Effector memory CD8-positive, alpha-beta T cell (primary cell): ENCODE measurements at regions not wholly inside any gene's neighbourhood (a gene's known extent, or its start where the extent isn't known, plus 50 kb on each side); places are given as distances from the start of the nearest gene placed in this dataset.

Source experiments
- ATAC-seq: fragments of 150-1000 bp; cut with Tn5 transposase; replicated peaks from 2 replicates; pipeline ENCODE4 v1.10.0; 2021; ENCODE audit warnings: mild to moderate bottlenecking, moderate library complexity
- DNase-seq, 3 experiments: peaks; one replicate each; pipeline ENCODE4 v3.0.0; 2021
- H3K27ac Mint-ChIP-seq, 2 donors: one replicate each; pipeline ENCODE4 v1.8.0; 2022; ENCODE audit warnings: mild to moderate bottlenecking in 2 of 2, mixed read lengths in 2 of 2, moderate library complexity in 2 of 2
- H3K27me3 Mint-ChIP-seq, 2 donors: one replicate each; pipeline ENCODE4 v1.8.0; 2022; ENCODE audit warnings: mixed read lengths in 2 of 2
- H3K36me3 Mint-ChIP-seq: one replicate; pipeline ENCODE4 v1.8.0; 2022; ENCODE audit warnings: mild to moderate bottlenecking, moderate library complexity, mixed read lengths; ENCODE audit not compliant: insufficient read depth
- H3K4me1 Mint-ChIP-seq, 2 donors: one replicate each; pipeline ENCODE4 v1.8.0; 2022; ENCODE audit warnings: low read depth in 2 of 2, mixed read lengths in 2 of 2
- H3K4me3 Mint-ChIP-seq, 2 donors: one replicate each; pipeline ENCODE4 v1.8.0; 2022; ENCODE audit warnings: mild to moderate bottlenecking in 2 of 2, mixed read lengths in 2 of 2, moderate library complexity in 2 of 2
- H3K9me3 Mint-ChIP-seq, 2 donors: one replicate each; pipeline ENCODE4 v1.8.0; 2022; ENCODE audit warnings: mixed read lengths in 2 of 2

GRCh38 chr5:24963611-24964010 lies 318.8 kb upstream of the CDH10 start:
- Mint-ChIP-seq H3K27ac (no peak overlapping the region), H3K4me1 (no peaks in the 10 kb centered on the region), H3K9me3 (peaks cover 0 to 7% of the 10 kb centered on the region in 2 donors), H3K4me3 (no peak overlapping the region), H3K27me3 (no peaks in the 10 kb centered on the region), H3K36me3 (no peaks in the 10 kb centered on the region)
- ATAC-seq: no peak
- no peak for DNase-seq

- no peaks in the 10 kb centered on the region for H3K27me3 Mint-ChIP-seq
- no peak overlapping the region for H3K27ac Mint-ChIP-seq
- no peaks in the 10 kb centered on the region for H3K36me3 Mint-ChIP-seq
- H3K4me1 Mint-ChIP-seq: no peaks in the 10 kb centered on the region
- peaks cover 7 to 10% of the 10 kb centered on the region in 2 donors for H3K9me3 Mint-ChIP-seq
- ATAC-seq (no peak), DNase-seq (no peak)
- no peak overlapping the region for H3K4me3 Mint-ChIP-seq
Measured at GRCh38 chr5:24923400-24923799, 278.6 kb upstream of the CDH10 start.

GRCh38 chr5:24918676-24919075 lies 273.9 kb upstream of the CDH10 start:
- Mint-ChIP-seq H3K36me3 (no peaks in the 10 kb centered on the region), H3K27me3 (no peaks in the 10 kb centered on the region), H3K4me3 (no peak overlapping the region), H3K27ac (no peak overlapping the region), H3K4me1 (no peaks in the 10 kb centered on the region), H3K9me3 (peaks cover 7 to 10% of the 10 kb centered on the region in 2 donors)
- no peak for ATAC-seq
- DNase-seq: no peak

- H3K36me3 Mint-ChIP-seq: no peaks in the 10 kb centered on the region
- H3K27me3 Mint-ChIP-seq: no peaks in the 10 kb centered on the region
Measured at GRCh38 chr5:24916863-24917262, 272.1 kb upstream of the CDH10 start.

GRCh38 chr5:24909210-24909609 lies 264.4 kb upstream of the CDH10 start:
- H3K27me3 Mint-ChIP-seq: no peaks in the 10 kb centered on the region
- no peak for ATAC-seq

More at GRCh38 chr5:24916863-24917262, 272.1 kb upstream of the CDH10 start:
- Mint-ChIP-seq H3K4me3 (no peak overlapping the region), H3K4me1 (no peaks in the 10 kb centered on the region), H3K27ac (no peak overlapping the region), H3K9me3 (peaks cover 7 to 10% of the 10 kb centered on the region in 2 donors)
- no peak for DNase-seq
- ATAC-seq: no peak

GRCh38 chr5:24906689-24907088 lies 261.9 kb upstream of the CDH10 start:
- H3K4me3 Mint-ChIP-seq: no peak overlapping the region
- H3K27ac Mint-ChIP-seq: no peak overlapping the region
- no peaks in the 10 kb centered on the region for H3K36me3 Mint-ChIP-seq
- ATAC-seq: no peak
- H3K27me3 Mint-ChIP-seq: no peaks in the 10 kb centered on the region
- peaks cover 2 to 12% of the 10 kb centered on the region in 2 donors for H3K9me3 Mint-ChIP-seq
- no peaks in the 10 kb centered on the region for H3K4me1 Mint-ChIP-seq
- DNase-seq: no peak

More at GRCh38 chr5:24909210-24909609, 264.4 kb upstream of the CDH10 start:
- H3K9me3 Mint-ChIP-seq: peaks cover 2 to 12% of the 10 kb centered on the region in 2 donors
- no peaks in the 10 kb centered on the region for H3K36me3 Mint-ChIP-seq
- no peak for DNase-seq
- no peak overlapping the region for H3K4me3 Mint-ChIP-seq
- H3K4me1 Mint-ChIP-seq: no peaks in the 10 kb centered on the region
- no peak overlapping the region for H3K27ac Mint-ChIP-seq

GRCh38 chr5:24904981-24905517 lies 260.3 kb upstream of the CDH10 start:
- Mint-ChIP-seq H3K36me3 (no peaks in the 10 kb centered on the region), H3K9me3 (peaks cover 5 to 12% of the 10 kb centered on the region in 2 donors), H3K27me3 (no peaks in the 10 kb centered on the region), H3K27ac (no peak overlapping the region), H3K4me1 (no peaks in the 10 kb centered on the region), H3K4me3 (no peak overlapping the region)
- DNase-seq: no peak
- ATAC-seq: no peak

GRCh38 chr5:24899180-24899579 lies 254.4 kb upstream of the CDH10 start:
- H3K4me3 Mint-ChIP-seq: no peak overlapping the region
- no peaks in the 10 kb centered on the region for H3K27me3 Mint-ChIP-seq
- H3K36me3 Mint-ChIP-seq: no peaks in the 10 kb centered on the region
- H3K27ac Mint-ChIP-seq: no peak overlapping the region
- ATAC-seq (no peak), DNase-seq (no peak)
- peaks cover 0 to 9% of the 10 kb centered on the region in 2 donors for H3K9me3 Mint-ChIP-seq
- no peaks in the 10 kb centered on the region for H3K4me1 Mint-ChIP-seq

DNA sequence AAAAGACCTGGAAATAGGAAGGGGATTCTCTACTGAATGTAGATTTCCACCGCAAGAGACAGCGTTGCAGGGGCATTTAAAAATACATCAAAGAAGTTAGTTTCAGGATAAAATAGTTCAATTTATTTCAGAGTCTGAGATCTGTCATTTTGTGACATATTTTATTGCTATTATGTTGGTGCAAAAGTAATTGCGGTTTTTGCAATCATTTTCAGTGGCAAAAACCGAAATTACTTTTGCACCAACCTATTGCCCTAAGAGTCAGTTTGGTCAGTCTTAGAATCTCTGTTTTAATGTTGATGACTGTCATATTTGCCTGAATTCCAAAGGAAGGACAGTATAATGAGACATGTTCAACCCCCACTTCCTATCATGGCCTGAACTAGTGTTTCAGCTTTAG lies 219.5 kb upstream of the CDH10 start:
- Mint-ChIP-seq H3K27ac (no peak overlapping the region), H3K4me3 (no peak overlapping the region), H3K9me3 (no peaks in the 10 kb centered on the region), H3K27me3 (no peaks in the 10 kb centered on the region), H3K4me1 (no peaks in the 10 kb centered on the region), H3K36me3 (no peaks in the 10 kb centered on the region)
- ATAC-seq (no peak), DNase-seq (no peak)

GRCh38 chr5:24862117-24862516 lies 217.3 kb upstream of the CDH10 start:
- H3K36me3 Mint-ChIP-seq: no peaks in the 10 kb centered on the region
- no peaks in the 10 kb centered on the region for H3K27me3 Mint-ChIP-seq
- no peak overlapping the region for H3K27ac Mint-ChIP-seq
- H3K9me3 Mint-ChIP-seq: no peaks in the 10 kb centered on the region
- DNase-seq: no peak
- no peak overlapping the region for H3K4me3 Mint-ChIP-seq
- H3K4me1 Mint-ChIP-seq: no peaks in the 10 kb centered on the region
- ATAC-seq: no peak

GRCh38 chr5:24855485-24855884 lies 210.7 kb upstream of the CDH10 start:
- no peak for ATAC-seq
- no peak for DNase-seq
- H3K9me3 Mint-ChIP-seq: peaks cover 4 to 13% of the 10 kb centered on the region in 2 donors
- H3K4me3 Mint-ChIP-seq: no peak overlapping the region
- H3K27me3 Mint-ChIP-seq: no peaks in the 10 kb centered on the region
- no peaks in the 10 kb centered on the region for H3K4me1 Mint-ChIP-seq
- H3K27ac Mint-ChIP-seq: no peak overlapping the region
- H3K36me3 Mint-ChIP-seq: no peaks in the 10 kb centered on the region

DNA sequence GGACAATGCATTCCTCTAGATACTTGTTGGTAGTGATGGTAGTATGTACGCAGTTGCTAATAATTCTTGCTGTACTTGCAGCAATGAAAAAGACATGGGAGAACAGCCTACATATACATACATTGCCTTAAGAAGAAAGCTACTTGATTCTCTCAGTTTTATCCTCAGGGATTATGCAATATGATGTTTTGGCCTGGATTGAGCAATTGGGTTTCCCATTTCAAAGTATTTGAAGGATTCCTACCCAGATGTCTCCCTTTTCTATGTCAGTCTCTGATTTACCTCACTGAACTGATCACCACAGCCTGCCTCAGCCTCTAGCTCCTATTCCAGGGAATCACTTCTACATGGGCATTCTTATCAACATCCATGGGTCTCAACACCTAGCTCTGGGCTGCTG lies 210.1 kb upstream of the CDH10 start:
- Mint-ChIP-seq H3K4me1 (no peaks in the 10 kb centered on the region), H3K27ac (no peak overlapping the region), H3K27me3 (no peaks in the 10 kb centered on the region), H3K9me3 (peaks cover 4 to 13% of the 10 kb centered on the region in 2 donors), H3K36me3 (no peaks in the 10 kb centered on the region), H3K4me3 (no peak overlapping the region)
- no peak for ATAC-seq
- DNase-seq: no peak

GRCh38 chr5:24854350-24854749 lies 209.6 kb upstream of the CDH10 start:
- no peak for ATAC-seq
- Mint-ChIP-seq H3K36me3 (no peaks in the 10 kb centered on the region), H3K27ac (no peak overlapping the region), H3K27me3 (no peaks in the 10 kb centered on the region), H3K9me3 (peaks cover 4 to 13% of the 10 kb centered on the region in 2 donors), H3K4me3 (no peak overlapping the region), H3K4me1 (no peaks in the 10 kb centered on the region)
- no peak for DNase-seq

- Mint-ChIP-seq H3K4me3 (no peak overlapping the region), H3K27ac (no peak overlapping the region), H3K36me3 (no peaks in the 10 kb centered on the region), H3K4me1 (no peaks in the 10 kb centered on the region), H3K9me3 (peaks cover 4 to 13% of the 10 kb centered on the region in 2 donors), H3K27me3 (no peaks in the 10 kb centered on the region)
- ATAC-seq (no peak), DNase-seq (no peak)
Measured at GRCh38 chr5:24850926-24851486, 206.2 kb upstream of the CDH10 start.
